Lower leg skin (tissue), 3 donors: ENCODE measurements at regions not wholly inside any gene's neighbourhood (a gene's known extent, or its start where the extent isn't known, plus 50 kb on each side); places are given as distances from the start of the nearest gene placed in this dataset.

Experiments used
- CTCF ChIP-seq, 3 donors: fragments of 450-650 bp; IDR thresholded peaks; one replicate each; pipeline ENCODE4 v1.5.1; 2016; ENCODE audit warnings: antibody characterized with exemption in 3 of 3, mild to moderate bottlenecking in 3 of 3, moderate library complexity in 2 of 3
- POLR2A ChIP-seq, 2 donors: fragments of 450-650 bp; IDR thresholded peaks; one replicate each; pipeline ENCODE4 v1.6.1; 2016 to 2017; ENCODE audit warnings: antibody characterized with exemption in 2 of 2, mild to moderate bottlenecking in 1 of 2, moderate library complexity in 1 of 2

GRCh38 chr5:104733063-104733669 is 1170.6 kb upstream of the NUDT12 start:
- TF ChIP-seq POLR2A (IDR thresholded peaks at IDR 0.05): no peak
- no peak for TF ChIP-seq CTCF (IDR thresholded peaks at IDR 0.05)
